WTC11 (cell line): ENCODE measurements at regions not wholly inside any gene's neighbourhood (a gene's known extent, or its start where the extent isn't known, plus 50 kb on each side); places are given as distances from the start of the nearest gene placed in this dataset.

ENCODE experiments used
- CREB1 ChIP-seq: sonication (generic); formaldehyde crosslinking; IDR thresholded peaks from 2 replicates; pipeline ENCODE4 v1.8.0; 2023; ENCODE audit warnings: mild to moderate bottlenecking, missing genetic modification reagents
- CTCF ChIP-seq: fragments of 200-600 bp; IDR thresholded peaks from 2 replicates; pipeline ENCODE4 v1.8.0; 2022; ENCODE audit warnings: antibody characterized with exemption
- ELF4 ChIP-seq: sonication (generic); formaldehyde crosslinking; IDR thresholded peaks from 2 replicates; pipeline ENCODE4 v1.8.1; 2022; ENCODE audit warnings: low read depth, mild to moderate bottlenecking, moderate library complexity, missing genetic modification reagents
- NFATC4 ChIP-seq: fragments of 250-450 bp; sonication (Bioruptor Pico); IDR thresholded peaks from 2 replicates; pipeline ENCODE4 v1.9.0; 2021; ENCODE audit warnings: mild to moderate bottlenecking
- NFYB ChIP-seq: sonication (generic); formaldehyde crosslinking; conservative IDR thresholded peaks from 2 replicates; pipeline ENCODE4 v1.8.0; 2022; ENCODE audit warnings: low read depth, missing genetic modification reagents
- NR2C2 ChIP-seq: sonication (generic); formaldehyde crosslinking; IDR thresholded peaks from 2 replicates; pipeline ENCODE4 v1.8.0; 2022; ENCODE audit warnings: mild to moderate bottlenecking, missing genetic modification reagents
- TEAD4 ChIP-seq: sonication (generic); formaldehyde crosslinking; IDR thresholded peaks from 2 replicates; pipeline ENCODE4 v1.8.0; 2022; ENCODE audit warnings: mild to moderate bottlenecking, missing genetic modification reagents
- TP53 ChIP-seq: sonication (generic); formaldehyde crosslinking; IDR thresholded peaks from 2 replicates; pipeline ENCODE4 v1.8.1; 2023; ENCODE audit warnings: mild to moderate bottlenecking, missing genetic modification reagents

- TF ChIP-seq CREB1 (CRISPR knock-in tag), result no peak
- no peak for TF ChIP-seq CTCF
- no peak for TF ChIP-seq NFATC4 (CRISPR knock-in tag)
- TF ChIP-seq ELF4, result no peak
- TF ChIP-seq NR2C2 (CRISPR knock-in tag), result no peak
- TF ChIP-seq TP53 (CRISPR knock-in tag), result no peak
- TF ChIP-seq NFYB (CRISPR knock-in tag), result no peak
- TF ChIP-seq TEAD4 (CRISPR knock-in tag), result no peak
Measured at GRCh38 chr4:116386856-116387255, 698.5 kb downstream of the TRAM1L1 start.
